GM23248 (cell line): ENCODE measurements at regions not wholly inside any gene's neighbourhood (a gene's known extent, or its start where the extent isn't known, plus 50 kb on each side); places are given as distances from the start of the nearest gene placed in this dataset.
"Not testable (repeated sequence)": the region's sequence is repeated elsewhere in the genome, so short reads cannot be mapped to it uniquely, and the experiment has no call there.

Source experiments
- DNase-seq: peaks from one replicate; pipeline ENCODE4 v3.0.0-alpha.2; 2015
- H2AFZ ChIP-seq: fragments of 200-600 bp; sonication (generic); 2 replicates; pipeline ENCODE4 v1.6.1; 2016; ENCODE audit warnings: antibody characterized with exemption
- H3F3A ChIP-seq: fragments of 200-600 bp; sonication (generic); 2 replicates; pipeline ENCODE4 v1.6.1; 2016; ENCODE audit warnings: mild to moderate bottlenecking, antibody characterized with exemption, mixed run types; ENCODE audit not compliant: insufficient read depth
- H3K27ac ChIP-seq: fragments of 200-600 bp; sonication (generic); 2 replicates; pipeline ENCODE4 v1.5.1; 2016; ENCODE audit warnings: mild to moderate bottlenecking
- H3K27me3 ChIP-seq: fragments of 200-600 bp; sonication (generic); replicated peaks from 2 replicates; pipeline ENCODE4 v1.6.1; 2016; ENCODE audit warnings: mild to moderate bottlenecking; ENCODE audit not compliant: insufficient read depth
- H3K36me3 ChIP-seq: fragments of 200-600 bp; sonication (generic); 2 replicates; pipeline ENCODE4 v1.6.1; 2016; ENCODE audit warnings: low read depth, mild to moderate bottlenecking
- H3K4me1 ChIP-seq: fragments of 200-600 bp; sonication (generic); 2 replicates; pipeline ENCODE4 v1.6.1; 2016; ENCODE audit warnings: mild to moderate bottlenecking; ENCODE audit not compliant: insufficient read depth
- H3K4me2 ChIP-seq: fragments of 200-600 bp; sonication (generic); one replicate; pipeline ENCODE4 v1.6.1; 2016; ENCODE audit warnings: mild to moderate bottlenecking; ENCODE audit not compliant: unreplicated experiment
- H3K4me3 ChIP-seq: fragments of 200-600 bp; sonication (generic); 2 replicates; pipeline ENCODE4 v1.5.1; 2016; ENCODE audit warnings: mild to moderate bottlenecking
- H3K79me2 ChIP-seq: fragments of 200-600 bp; sonication (generic); 2 replicates; pipeline ENCODE4 v1.6.1; 2016; ENCODE audit warnings: mild to moderate bottlenecking; ENCODE audit not compliant: insufficient read depth
- H3K9ac ChIP-seq: fragments of 200-600 bp; sonication (generic); 2 replicates; pipeline ENCODE4 v1.6.1; 2016; ENCODE audit warnings: mild to moderate bottlenecking
- H3K9me2 ChIP-seq: fragments of 200-600 bp; sonication (generic); 2 replicates; pipeline ENCODE4 v1.6.1; 2016; ENCODE audit warnings: mixed run types, mild to moderate bottlenecking, moderate library complexity; ENCODE audit not compliant: insufficient read depth
- H3K9me3 ChIP-seq: fragments of 200-600 bp; sonication (generic); one replicate; pipeline ENCODE4 v1.6.1; 2017; ENCODE audit warnings: low read depth
- H4K20me1 ChIP-seq: fragments of 200-600 bp; sonication (generic); 2 replicates; pipeline ENCODE4 v1.6.0; 2016; ENCODE audit not compliant: insufficient read depth
- EZH2 ChIP-seq: fragments of 200-600 bp; sonication (generic); IDR thresholded peaks from 2 replicates; pipeline ENCODE4 v1.6.1; 2018; ENCODE audit warnings: antibody characterized with exemption, mild to moderate bottlenecking; ENCODE audit not compliant: insufficient read depth, poor library complexity, severe bottlenecking
- EZH2phosphoT487 ChIP-seq: fragments of 200-600 bp; sonication (generic); IDR thresholded peaks from 2 replicates; pipeline ENCODE4 v1.6.1; 2018; ENCODE audit warnings: antibody characterized with exemption, moderate library complexity, mild to moderate bottlenecking, low read depth; ENCODE audit not compliant: insufficient read depth
- WGBS, 2 experiments: methylation state at CpG; one replicate each; pipeline ENCODE4 v1.1.6; 2015 to 2017; ENCODE audit warnings: low lambda C conversion rate in 2 of 2, low coverage in 1 of 2; ENCODE audit errors: missing lambda C conversion rate in 2 of 2; 5-methylcytosine and 5-hydroxymethylcytosine counted together
- in situ Hi-C: fragments of 300-500 bp; cut with MboI; formaldehyde crosslinking; loops from 2 replicates; pipeline ENCODE4 v1.15.0; 2020

DNA sequence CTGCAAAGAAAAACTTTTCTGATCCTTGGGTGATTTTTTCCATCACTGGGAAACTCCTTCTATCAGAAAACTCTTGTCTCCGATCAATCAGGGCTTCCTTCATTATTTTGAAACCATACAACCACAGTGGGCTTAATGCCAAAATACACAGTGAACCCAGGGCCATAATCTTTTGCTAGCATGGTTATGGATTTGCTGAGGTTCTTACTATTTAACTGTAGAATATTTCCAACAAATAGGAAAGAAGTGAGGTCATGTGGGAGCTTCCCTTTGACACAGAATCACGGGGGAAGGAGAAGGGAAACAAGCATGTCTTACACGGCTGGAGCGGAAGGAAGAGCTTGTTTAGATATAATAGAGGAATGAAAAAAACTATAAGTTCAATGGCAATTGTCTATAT, 1241.7 kb downstream of the REEP3 start:
- no peaks in the 10 kb centered on the region for H3K4me1 ChIP-seq
- H3K36me3 ChIP-seq = no peaks in the 10 kb centered on the region
- no peak overlapping the region for H3K9ac ChIP-seq
- H4K20me1 ChIP-seq = no peaks in the 10 kb centered on the region
- no peak overlapping the region for H3K4me3 ChIP-seq
- no peak overlapping the region for H3K4me2 ChIP-seq
- H3K9me3 ChIP-seq = no peaks in the 10 kb centered on the region
- WGBS, 2 experiments = 25 to 31% methylated on average over 4 of the region's 4 CpGs
- TF ChIP-seq EZH2phosphoT487 = no peak
- no peak for TF ChIP-seq EZH2
- no peaks in the 10 kb centered on the region for H3F3A ChIP-seq
- no peaks in the 10 kb centered on the region for H3K79me2 ChIP-seq
- no peaks in the 10 kb centered on the region for H3K27me3 ChIP-seq
- H3K9me2 ChIP-seq = no peaks in the 10 kb centered on the region
- in situ Hi-C loops = no loop called here
- H3K27ac ChIP-seq = no peak overlapping the region
- no peak for DNase-seq
- H2AFZ ChIP-seq = no peak overlapping the region

DNA sequence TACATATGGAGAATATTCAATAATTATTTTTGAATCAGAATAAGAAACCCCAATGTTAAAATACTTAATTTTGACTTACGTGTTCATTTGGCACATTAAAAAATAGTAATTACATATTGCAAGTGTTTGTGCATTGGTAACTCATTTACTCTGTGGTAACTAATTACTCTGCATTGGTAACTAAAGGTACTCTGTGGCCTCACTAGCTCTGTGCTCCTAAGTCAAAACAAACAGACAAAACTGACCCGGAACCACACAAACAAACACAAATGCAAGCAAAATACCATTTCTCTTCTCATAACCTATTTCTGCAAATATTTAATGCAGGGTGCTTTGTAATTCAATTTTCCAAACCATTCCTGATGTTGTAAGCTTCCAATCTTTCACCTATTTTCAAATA, 1244.3 kb downstream of the REEP3 start:
- H3K9me3 ChIP-seq = no peaks in the 10 kb centered on the region
- H3K4me2 ChIP-seq = no peak overlapping the region
- H3K36me3 ChIP-seq = no peaks in the 10 kb centered on the region
- in situ Hi-C loops = no loop called here
- no peaks in the 10 kb centered on the region for H3K4me1 ChIP-seq
- no peaks in the 10 kb centered on the region for H3K9me2 ChIP-seq
- TF ChIP-seq EZH2 (no peak), EZH2phosphoT487 (no peak)
- H3K4me3 ChIP-seq = no peak overlapping the region
- 23 to 25% methylated on average over 2 of the region's 2 CpGs for WGBS, 2 experiments
- H2AFZ ChIP-seq = no peak overlapping the region
- no peaks in the 10 kb centered on the region for H3F3A ChIP-seq
- DNase-seq = no peak
- no peak overlapping the region for H3K9ac ChIP-seq
- H4K20me1 ChIP-seq = no peaks in the 10 kb centered on the region
- H3K27me3 ChIP-seq = no peaks in the 10 kb centered on the region
- no peak overlapping the region for H3K27ac ChIP-seq
- H3K79me2 ChIP-seq = no peaks in the 10 kb centered on the region

DNA sequence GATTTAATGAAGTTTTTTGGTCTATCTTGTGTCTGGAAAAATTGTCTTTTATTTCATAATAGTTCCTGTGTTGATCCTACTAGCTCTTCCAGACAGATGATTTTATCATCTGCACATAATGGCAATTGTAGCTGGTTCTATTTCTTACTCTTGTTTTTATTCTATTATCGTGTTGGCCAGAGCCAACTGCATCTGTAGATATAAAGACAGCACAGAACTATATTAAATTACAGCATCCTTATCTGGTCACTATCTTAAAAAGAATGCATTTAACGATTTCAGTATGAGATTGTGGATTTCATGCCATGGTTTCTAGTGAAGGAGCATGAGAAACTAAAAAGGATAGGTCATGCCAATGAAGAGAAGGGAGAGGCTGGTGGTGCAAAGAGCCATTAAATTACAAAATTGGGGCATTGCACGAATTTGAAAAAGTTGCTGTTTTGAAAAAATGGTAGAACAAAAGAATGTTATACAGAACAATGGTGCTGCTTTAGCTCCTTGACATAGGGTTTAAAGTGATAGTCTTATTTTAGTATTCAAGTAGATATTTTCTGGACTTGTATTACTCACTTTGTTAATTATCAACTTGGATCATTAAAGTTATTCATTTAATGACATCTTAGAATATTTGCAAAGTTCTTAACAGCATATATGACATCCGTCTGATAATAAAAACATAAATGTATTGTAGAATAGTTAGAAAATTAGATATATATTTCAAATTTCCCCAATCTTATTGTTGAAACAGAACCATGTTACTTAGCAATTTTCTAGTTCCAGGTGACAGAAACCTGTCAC, 1250.3 kb downstream of the REEP3 start:
- TF ChIP-seq EZH2 = no peak
- no peak for TF ChIP-seq EZH2phosphoT487
- H2AFZ ChIP-seq = no peak overlapping the region
- no peaks in the 10 kb centered on the region for H3K9me2 ChIP-seq
- in situ Hi-C loops = no loop called here
- no peaks in the 10 kb centered on the region for H3K4me1 ChIP-seq
- H3K4me2 ChIP-seq = no peak overlapping the region
- H3K79me2 ChIP-seq = no peaks in the 10 kb centered on the region
- H3F3A ChIP-seq = no peaks in the 10 kb centered on the region
- WGBS, 2 experiments = 7 to 14% methylated on average over 4 of the region's 4 CpGs
- no peak overlapping the region for H3K27ac ChIP-seq
- no peak overlapping the region for H3K4me3 ChIP-seq
- no peak for DNase-seq
- no peaks in the 10 kb centered on the region for H4K20me1 ChIP-seq
- H3K27me3 ChIP-seq = no peaks in the 10 kb centered on the region
- H3K9ac ChIP-seq = no peak overlapping the region
- no peaks in the 10 kb centered on the region for H3K36me3 ChIP-seq
- no peaks in the 10 kb centered on the region for H3K9me3 ChIP-seq

DNA sequence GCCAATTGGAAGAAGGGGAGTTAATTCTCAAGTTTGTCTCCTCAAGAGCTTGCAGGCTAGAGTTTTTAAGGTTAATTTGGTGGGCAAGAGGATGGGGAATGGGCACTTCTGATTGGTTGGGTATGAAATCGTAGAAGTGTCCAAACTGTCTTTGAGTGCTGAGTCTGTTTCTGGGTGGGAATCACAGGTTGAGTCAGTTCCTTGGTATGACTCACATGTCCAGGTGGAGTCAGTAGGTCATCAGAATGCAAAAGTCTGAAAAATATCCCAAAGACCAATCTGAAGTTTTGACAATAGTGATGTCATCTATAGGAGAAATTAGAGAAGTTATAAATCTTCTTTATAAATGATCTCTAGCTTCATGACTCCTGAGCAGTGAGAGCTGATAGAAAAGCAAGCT, 1252.2 kb downstream of the REEP3 start:
- H3K79me2 ChIP-seq = no peaks in the 10 kb centered on the region
- H3K36me3 ChIP-seq = no peaks in the 10 kb centered on the region
- DNase-seq = no peak
- H3K27me3 ChIP-seq = no peaks in the 10 kb centered on the region
- no peak overlapping the region for H3K27ac ChIP-seq
- no peaks in the 10 kb centered on the region for H3F3A ChIP-seq
- no peaks in the 10 kb centered on the region for H3K9me3 ChIP-seq
- H4K20me1 ChIP-seq = no peaks in the 10 kb centered on the region
- TF ChIP-seq EZH2phosphoT487 (no peak), EZH2 (no peak)
- H3K9ac ChIP-seq = no peak overlapping the region
- H3K4me2 ChIP-seq = no peak overlapping the region
- no peaks in the 10 kb centered on the region for H3K4me1 ChIP-seq
- H3K4me3 ChIP-seq = no peak overlapping the region
- H2AFZ ChIP-seq = no peak overlapping the region
- 27 to 48% methylated on average over 1 of the region's 1 CpG for WGBS, 2 experiments
- in situ Hi-C loops = no loop called here
- H3K9me2 ChIP-seq = no peaks in the 10 kb centered on the region

DNA sequence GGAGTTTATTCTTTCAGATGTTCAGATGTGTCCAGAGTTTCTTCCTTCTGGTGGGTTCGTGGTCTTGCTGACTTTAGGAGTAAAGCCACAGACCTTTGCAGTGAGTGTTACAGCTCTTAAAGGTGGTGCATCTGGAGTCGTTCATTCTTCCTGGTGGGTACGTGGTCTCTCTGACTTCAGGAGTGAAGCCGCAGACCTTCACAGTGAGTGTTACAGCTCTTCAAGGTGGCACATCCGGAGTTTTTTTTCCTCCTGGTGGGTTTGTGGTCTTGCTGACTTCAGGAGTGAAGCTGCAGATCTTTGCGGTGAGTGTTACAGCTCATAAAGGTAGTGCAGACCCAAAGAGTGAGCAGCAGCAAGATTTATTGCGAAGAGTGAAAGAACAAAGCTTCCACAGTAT, 1263.2 kb downstream of the REEP3 start:
- DNase-seq, H3K27ac ChIP-seq, H3F3A ChIP-seq, H3K4me3 ChIP-seq, in situ Hi-C loops, H3K9me2 ChIP-seq, H3K36me3 ChIP-seq, H2AFZ ChIP-seq, H3K79me2 ChIP-seq, H3K4me1 ChIP-seq, H3K4me2 ChIP-seq, H3K9ac ChIP-seq, H4K20me1 ChIP-seq, H3K27me3 ChIP-seq, H3K9me3 ChIP-seq: not testable (repeated sequence)
- WGBS, 2 experiments = 31 to 38% methylated on average over 7 of the region's 7 CpGs
